HG02798 (cell line): ENCODE measurements at regions not wholly inside any gene's neighbourhood (a gene's known extent, or its start where the extent isn't known, plus 50 kb on each side); places are given as distances from the start of the nearest gene placed in this dataset.

Source experiments
- ATAC-seq: cut with Tn5 transposase; IDR thresholded peaks from one replicate; pipeline ENCODE4 v1.9.1; 2021; ENCODE audit warnings: mild to moderate bottlenecking; ENCODE audit not compliant: unreplicated experiment, poor library complexity

- no peak for ATAC-seq
These were observed 517.0 kb downstream of the SLC4A3 start for GRCh38 chr2:220144411-220144810.

GRCh38 chr2:220147161-220148038, 520.0 kb downstream of the SLC4A3 start:
- ATAC-seq: no peak

GRCh38 chr2:220148471-220149248, 521.2 kb downstream of the SLC4A3 start:
- ATAC-seq: no peak

GRCh38 chr2:220151341-220151740, 523.9 kb downstream of the SLC4A3 start:
- no peak for ATAC-seq

- no peak for ATAC-seq
These were observed 525.0 kb downstream of the SLC4A3 start for GRCh38 chr2:220152281-220152935.

GRCh38 chr2:220153118-220153517, 525.7 kb downstream of the SLC4A3 start:
- no peak for ATAC-seq

- ATAC-seq: no peak
These were observed 526.9 kb downstream of the SLC4A3 start for GRCh38 chr2:220154304-220154703.

GRCh38 chr2:220157312-220157711, 529.9 kb downstream of the SLC4A3 start:
- ATAC-seq: no peak

- ATAC-seq: no peak
These were observed 532.3 kb downstream of the SLC4A3 start for GRCh38 chr2:220159738-220160137.

- ATAC-seq: no peak
These were observed 534.9 kb downstream of the SLC4A3 start for GRCh38 chr2:220162320-220162719.

GRCh38 chr2:220163486-220163885, 536.1 kb downstream of the SLC4A3 start:
- ATAC-seq: no peak

- ATAC-seq: no peak
These were observed 538.0 kb downstream of the SLC4A3 start for GRCh38 chr2:220165401-220165800.

GRCh38 chr2:220166616-220167015, 539.2 kb downstream of the SLC4A3 start:
- ATAC-seq: no peak

- ATAC-seq: no peak
These were observed 540.5 kb downstream of the SLC4A3 start for GRCh38 chr2:220167956-220168355.

GRCh38 chr2:220168891-220169546, 541.6 kb downstream of the SLC4A3 start:
- ATAC-seq: no peak

- no peak for ATAC-seq
These were observed 547.4 kb downstream of the SLC4A3 start for GRCh38 chr2:220174826-220175225.

- no peak for ATAC-seq
These were observed 548.5 kb downstream of the SLC4A3 start for GRCh38 chr2:220175967-220176366.

GRCh38 chr2:220178991-220179695, 551.7 kb downstream of the SLC4A3 start:
- no peak for ATAC-seq

GRCh38 chr2:220181165-220181564, 553.7 kb downstream of the SLC4A3 start:
- ATAC-seq: no peak

GRCh38 chr2:220182790-220183189, 555.4 kb downstream of the SLC4A3 start:
- no peak for ATAC-seq
